ENCODE measurements at regions not wholly inside any gene's neighbourhood (a gene's known extent, or its start where the extent isn't known, plus 50 kb on each side); places are given as distances from the start of the nearest gene placed in this dataset.

DNA sequence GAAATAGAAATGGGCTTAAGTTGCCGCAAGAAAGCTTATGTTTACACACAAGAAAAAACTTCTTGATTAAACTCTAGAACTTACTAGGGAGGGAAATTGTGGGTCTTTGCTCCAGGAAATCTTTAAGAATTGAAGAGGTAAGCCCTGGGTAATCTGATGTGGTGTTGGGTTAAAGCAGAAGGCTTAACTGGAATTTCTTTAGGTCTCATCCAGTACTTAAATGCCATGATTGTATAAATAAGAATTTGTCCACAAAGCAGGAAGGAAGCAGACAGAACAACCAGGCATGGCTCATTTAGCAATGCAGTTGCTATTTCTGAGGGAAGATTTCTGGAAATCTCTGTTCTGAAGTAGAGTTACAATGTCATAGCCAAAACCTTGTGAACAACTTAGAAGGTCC is 360.4 kb downstream of the KLF5 start:
- TF ChIP-seq EZH2 (IDR thresholded peaks at IDR 0.05; ENCODE audit: borderline replicate concordance, low read length): no peak
- TF ChIP-seq, protein P1, sequence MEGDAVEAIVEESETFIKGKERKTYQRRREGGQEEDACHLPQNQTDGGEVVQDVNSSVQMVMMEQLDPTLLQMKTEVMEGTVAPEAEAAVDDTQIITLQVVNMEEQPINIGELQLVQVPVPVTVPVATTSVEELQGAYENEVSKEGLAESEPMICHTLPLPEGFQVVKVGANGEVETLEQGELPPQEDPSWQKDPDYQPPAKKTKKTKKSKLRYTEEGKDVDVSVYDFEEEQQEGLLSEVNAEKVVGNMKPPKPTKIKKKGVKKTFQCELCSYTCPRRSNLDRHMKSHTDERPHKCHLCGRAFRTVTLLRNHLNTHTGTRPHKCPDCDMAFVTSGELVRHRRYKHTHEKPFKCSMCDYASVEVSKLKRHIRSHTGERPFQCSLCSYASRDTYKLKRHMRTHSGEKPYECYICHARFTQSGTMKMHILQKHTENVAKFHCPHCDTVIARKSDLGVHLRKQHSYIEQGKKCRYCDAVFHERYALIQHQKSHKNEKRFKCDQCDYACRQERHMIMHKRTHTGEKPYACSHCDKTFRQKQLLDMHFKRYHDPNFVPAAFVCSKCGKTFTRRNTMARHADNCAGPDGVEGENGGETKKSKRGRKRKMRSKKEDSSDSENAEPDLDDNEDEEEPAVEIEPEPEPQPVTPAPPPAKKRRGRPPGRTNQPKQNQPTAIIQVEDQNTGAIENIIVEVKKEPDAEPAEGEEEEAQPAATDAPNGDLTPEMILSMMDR (IDR thresholded peaks at IDR 0.05; ENCODE audit: low read length): no peak
- no peaks in the 10 kb centered on the region for H3F3A ChIP-seq (ENCODE audit: insufficient read depth, low read length)
- H3K4me1 ChIP-seq (ENCODE audit: insufficient read depth, low read length, severe bottlenecking): no peaks in the 10 kb centered on the region
- H3K4me3 ChIP-seq (ENCODE audit: low read depth, low read length, poor library complexity, severe bottlenecking): no peak overlapping the region
- no peaks in the 10 kb centered on the region for H3K27me3 ChIP-seq (ENCODE audit: insufficient read depth, low read length)
- no peaks in the 10 kb centered on the region for H4K20me1 ChIP-seq (ENCODE audit: insufficient read depth, low read length)
- H3K9me3 ChIP-seq (ENCODE audit: low read length): no peaks in the 10 kb centered on the region
- no peaks in the 10 kb centered on the region for H3K9me2 ChIP-seq (ENCODE audit: low read depth, low read length)
- no peaks in the 10 kb centered on the region for H3K36me3 ChIP-seq (ENCODE audit: insufficient read depth, low read length)
- H2AFZ ChIP-seq (ENCODE audit: low read length): no peak overlapping the region
- no peaks in the 10 kb centered on the region for H3K79me2 ChIP-seq (ENCODE audit: insufficient read depth, low read length)
- no peak overlapping the region for H3K27ac ChIP-seq (ENCODE audit: low read depth, low read length, poor library complexity, severe bottlenecking)
- H3K4me2 ChIP-seq (ENCODE audit: low read length): no peak overlapping the region
- H3K9ac ChIP-seq (ENCODE audit: low read length): no peak overlapping the region

DNA sequence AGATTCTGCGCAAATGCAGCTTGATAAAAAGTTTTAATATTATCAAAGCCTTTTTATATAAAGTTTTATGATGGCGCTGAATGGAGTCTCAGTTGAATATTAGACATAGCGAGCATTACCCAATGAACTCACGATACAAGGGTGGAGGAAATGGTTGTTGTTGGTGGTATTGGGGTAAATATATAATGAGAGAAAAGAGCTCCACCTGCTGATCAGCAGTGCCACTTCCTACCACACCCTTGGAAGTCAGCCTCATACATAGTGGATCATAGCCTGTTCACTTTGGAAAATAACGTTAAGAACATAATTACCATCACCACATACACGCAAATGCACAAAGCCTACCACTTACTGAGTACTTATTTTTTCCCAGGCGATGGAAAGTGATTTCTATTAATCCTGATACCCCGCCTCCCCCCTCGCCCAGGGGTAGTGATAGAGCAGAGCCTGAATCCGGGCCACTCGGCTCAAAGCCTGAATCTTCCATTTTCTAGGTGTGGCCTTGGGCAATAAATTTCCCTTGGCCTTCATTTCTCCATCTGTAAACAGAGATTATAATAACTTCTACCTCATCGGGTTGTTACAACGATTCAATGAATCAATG is 358.3 kb downstream of the KLF5 start:
- no peak overlapping the region for H3K9ac ChIP-seq (ENCODE audit: low read length)
- no peaks in the 10 kb centered on the region for H3K36me3 ChIP-seq (ENCODE audit: insufficient read depth, low read length)
- H3K9me2 ChIP-seq (ENCODE audit: low read depth, low read length): no peaks in the 10 kb centered on the region
- no peak overlapping the region for H3K4me2 ChIP-seq (ENCODE audit: low read length)
- no peak for TF ChIP-seq EZH2 (IDR thresholded peaks at IDR 0.05; ENCODE audit: borderline replicate concordance, low read length)
- TF ChIP-seq, protein P1 (IDR thresholded peaks at IDR 0.05; ENCODE audit: low read length): peak; percentile 56
- H3K27ac ChIP-seq (ENCODE audit: low read depth, low read length, poor library complexity, severe bottlenecking): no peak overlapping the region
- H2AFZ ChIP-seq (ENCODE audit: low read length): no peak overlapping the region
- H3K79me2 ChIP-seq (ENCODE audit: insufficient read depth, low read length): no peaks in the 10 kb centered on the region
- no peaks in the 10 kb centered on the region for H3K9me3 ChIP-seq (ENCODE audit: low read length)
- no peaks in the 10 kb centered on the region for H3K27me3 ChIP-seq (ENCODE audit: insufficient read depth, low read length)
- H3K4me1 ChIP-seq (ENCODE audit: insufficient read depth, low read length, severe bottlenecking): no peaks in the 10 kb centered on the region
- no peak overlapping the region for H3K4me3 ChIP-seq (ENCODE audit: low read depth, low read length, poor library complexity, severe bottlenecking)
- no peaks in the 10 kb centered on the region for H3F3A ChIP-seq (ENCODE audit: insufficient read depth, low read length)
- no peaks in the 10 kb centered on the region for H4K20me1 ChIP-seq (ENCODE audit: insufficient read depth, low read length)

DNA sequence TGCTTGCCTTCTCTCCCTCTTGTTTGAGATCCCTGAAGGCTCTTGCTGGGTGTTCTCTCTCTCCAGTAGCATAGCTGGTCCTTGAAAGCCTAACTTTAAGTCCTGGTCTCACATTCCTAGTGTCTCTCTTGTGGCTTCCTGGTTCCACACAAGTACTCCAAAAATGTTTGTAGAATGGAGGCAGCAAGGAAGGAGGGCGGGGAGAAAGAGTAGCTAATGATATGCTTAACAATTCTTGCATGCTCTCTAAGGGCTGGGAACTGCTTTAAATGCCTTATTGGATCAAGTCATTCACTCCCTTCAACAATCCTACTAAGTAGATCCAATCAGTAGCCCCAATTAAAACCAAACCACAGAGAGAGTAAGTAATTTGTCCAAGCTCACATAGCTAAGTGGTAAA is 357.3 kb downstream of the KLF5 start:
- TF ChIP-seq EZH2 (IDR thresholded peaks at IDR 0.05; ENCODE audit: borderline replicate concordance, low read length): no peak
- TF ChIP-seq, protein P1 (IDR thresholded peaks at IDR 0.05; ENCODE audit: low read length): no peak
- no peak overlapping the region for H3K4me3 ChIP-seq (ENCODE audit: low read depth, low read length, poor library complexity, severe bottlenecking)
- no peaks in the 10 kb centered on the region for H3K9me2 ChIP-seq (ENCODE audit: low read depth, low read length)
- H3K27me3 ChIP-seq (ENCODE audit: insufficient read depth, low read length): no peaks in the 10 kb centered on the region
- H3K36me3 ChIP-seq (ENCODE audit: insufficient read depth, low read length): no peaks in the 10 kb centered on the region
- H3K4me2 ChIP-seq (ENCODE audit: low read length): no peak overlapping the region
- H3K4me1 ChIP-seq (ENCODE audit: insufficient read depth, low read length, severe bottlenecking): no peaks in the 10 kb centered on the region
- no peak overlapping the region for H2AFZ ChIP-seq (ENCODE audit: low read length)
- H3K9me3 ChIP-seq (ENCODE audit: low read length): no peaks in the 10 kb centered on the region
- H4K20me1 ChIP-seq (ENCODE audit: insufficient read depth, low read length): no peaks in the 10 kb centered on the region
- H3K27ac ChIP-seq (ENCODE audit: low read depth, low read length, poor library complexity, severe bottlenecking): no peak overlapping the region
- no peaks in the 10 kb centered on the region for H3K79me2 ChIP-seq (ENCODE audit: insufficient read depth, low read length)
- no peaks in the 10 kb centered on the region for H3F3A ChIP-seq (ENCODE audit: insufficient read depth, low read length)
- no peak overlapping the region for H3K9ac ChIP-seq (ENCODE audit: low read length)
